T47D (cell line): ENCODE measurements at regions not wholly inside any gene's neighbourhood (a gene's known extent, or its start where the extent isn't known, plus 50 kb on each side); places are given as distances from the start of the nearest gene placed in this dataset.
A peak's percentile ranks its signal among the peaks of the same experiment; 100 is the strongest.

Source experiments
- DNase-seq, 2 experiments: peaks; one replicate each; pipeline versions ENCODE4 v3.0.0 to v3.0.0-alpha.2; 2011 to 2012; ENCODE audit warnings: low read depth in 1 of 2, low spot score in 1 of 2
- JUND ChIP-seq: IDR thresholded peaks from 2 replicates; pipeline ENCODE4 v1.6.1; 2012; ENCODE audit warnings: low read depth
- in situ Hi-C: cut with HindIII; loops from 2 replicates; pipeline ENCODE4 v1.10.0; 2016; ENCODE audit warnings: low sequenced_read_pairs, low pct_unique_long_range_greater_than_20kb

- in situ Hi-C loops: no loop called here
- DNase-seq: no peak
These were observed 105.0 kb upstream of the NPY start for GRCh38 chr7:24178811-24179570.

GRCh38 chr7:24191362-24191761, 92.6 kb upstream of the NPY start:
- no peak for DNase-seq
- TF ChIP-seq JUND: no peak
- in situ Hi-C loops: no loop called here

More at GRCh38 chr7:24178811-24179570, 105.0 kb upstream of the NPY start:
- no peak for TF ChIP-seq JUND

DNA sequence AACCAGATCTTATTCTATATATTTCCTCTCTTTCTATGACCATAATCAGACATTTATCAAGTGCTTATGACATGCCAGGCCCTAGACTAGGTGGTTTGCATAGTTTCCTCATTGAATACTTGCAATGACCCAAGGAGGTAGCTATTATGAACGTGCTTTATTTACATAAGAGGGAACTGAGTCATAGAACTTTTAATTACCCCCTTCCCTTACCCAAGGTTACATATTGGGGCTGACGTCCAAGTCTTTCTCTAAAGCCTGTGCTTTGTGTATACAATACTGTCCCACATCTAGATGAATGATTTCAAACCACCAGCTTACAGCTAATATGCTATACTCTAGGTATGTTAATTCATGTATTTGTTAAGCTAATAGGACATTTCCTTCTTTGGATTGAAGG, 91.9 kb upstream of the NPY start:
- no peak for DNase-seq
- in situ Hi-C loops: no loop called here
- TF ChIP-seq JUND: no peak

DNA sequence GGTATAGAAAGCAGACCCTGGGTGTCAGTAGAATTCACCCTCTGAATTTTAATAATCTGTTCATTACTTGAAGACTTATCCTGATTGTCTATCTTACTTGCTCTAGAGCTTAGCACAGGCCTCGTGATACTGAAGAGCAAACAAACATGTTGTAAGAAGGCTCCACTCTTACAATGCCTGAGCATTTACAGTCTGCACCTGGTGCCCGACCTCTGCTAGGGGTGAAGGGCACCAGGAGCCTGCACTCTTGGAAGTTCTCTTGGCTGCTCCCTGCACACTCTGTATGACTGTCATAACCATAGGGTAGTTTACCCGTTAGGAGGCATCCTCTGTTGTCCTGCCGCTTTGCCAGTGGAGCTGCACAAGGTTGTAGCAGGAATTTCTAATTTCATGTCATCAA, 91.3 kb upstream of the NPY start:
- in situ Hi-C loops: no loop called here
- no peak for TF ChIP-seq JUND
- no peak for DNase-seq

- no peak for TF ChIP-seq JUND
- no peak for DNase-seq
- in situ Hi-C loops: no loop called here
These were observed 86.1 kb upstream of the NPY start for GRCh38 chr7:24197852-24198251.

GRCh38 chr7:24199978-24200377, 84.0 kb upstream of the NPY start:
- in situ Hi-C loops: no loop called here
- TF ChIP-seq JUND: no peak
- no peak for DNase-seq

DNA sequence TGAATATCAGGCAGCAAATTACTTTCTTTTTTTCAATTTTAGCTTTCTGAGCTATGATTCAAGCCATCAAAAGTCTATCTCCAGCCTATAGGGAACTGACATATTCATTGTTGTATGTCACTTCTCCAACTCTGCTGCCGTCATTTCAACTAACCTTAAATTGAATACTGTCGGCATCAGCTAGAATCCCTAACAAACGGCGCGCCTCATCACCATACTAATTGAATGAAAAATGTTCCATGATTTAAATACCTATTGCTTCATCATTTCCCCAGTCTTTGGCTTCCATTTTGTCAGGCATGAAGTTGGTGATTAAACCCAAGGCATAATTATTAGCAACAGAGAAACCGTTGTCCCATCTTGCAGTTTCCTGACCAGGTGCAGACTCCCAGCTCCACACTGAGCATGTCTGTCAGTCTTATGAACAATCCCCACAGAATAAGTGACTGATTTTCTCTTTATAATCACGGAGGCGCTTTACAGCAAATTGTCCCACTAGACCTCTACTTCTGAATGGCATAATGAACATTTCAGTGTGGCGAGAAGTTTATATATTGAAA, 83.5 kb upstream of the NPY start:
- no peak for TF ChIP-seq JUND
- in situ Hi-C loops: no loop called here
- DNase-seq: no peak

GRCh38 chr7:24201226-24201625, 82.8 kb upstream of the NPY start:
- no peak for TF ChIP-seq JUND
- peak in 1 of 2 experiments; percentile 23 for DNase-seq
- in situ Hi-C loops: no loop called here

DNA sequence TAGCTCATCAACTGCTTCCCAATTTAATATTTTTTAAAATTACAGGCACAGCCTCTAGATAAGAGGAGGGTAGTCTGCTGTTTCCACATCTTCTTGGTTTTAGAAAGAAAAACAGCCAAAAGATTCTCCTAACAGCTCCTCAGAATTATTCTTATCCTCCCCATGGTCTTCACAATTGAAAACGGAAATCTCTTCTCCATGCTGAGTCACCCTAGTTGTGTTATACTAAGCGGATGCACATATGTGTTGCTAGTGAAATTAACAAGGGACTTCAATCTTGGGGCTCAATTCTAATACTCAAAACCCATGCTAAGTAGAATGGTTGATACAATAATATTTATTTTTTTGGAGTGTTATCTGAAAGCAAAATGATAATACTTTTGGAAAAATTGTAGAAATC, 71.9 kb upstream of the NPY start:
- no peak for DNase-seq
- in situ Hi-C loops: no loop called here
- TF ChIP-seq JUND: no peak

- no peak for DNase-seq
- no peak for TF ChIP-seq JUND
- in situ Hi-C loops: no loop called here
These were observed 70.7 kb upstream of the NPY start for GRCh38 chr7:24213311-24213710.

- in situ Hi-C loops: no loop called here
- DNase-seq: no peak
- no peak for TF ChIP-seq JUND
These were observed 69.3 kb upstream of the NPY start for GRCh38 chr7:24214670-24215069.

DNA sequence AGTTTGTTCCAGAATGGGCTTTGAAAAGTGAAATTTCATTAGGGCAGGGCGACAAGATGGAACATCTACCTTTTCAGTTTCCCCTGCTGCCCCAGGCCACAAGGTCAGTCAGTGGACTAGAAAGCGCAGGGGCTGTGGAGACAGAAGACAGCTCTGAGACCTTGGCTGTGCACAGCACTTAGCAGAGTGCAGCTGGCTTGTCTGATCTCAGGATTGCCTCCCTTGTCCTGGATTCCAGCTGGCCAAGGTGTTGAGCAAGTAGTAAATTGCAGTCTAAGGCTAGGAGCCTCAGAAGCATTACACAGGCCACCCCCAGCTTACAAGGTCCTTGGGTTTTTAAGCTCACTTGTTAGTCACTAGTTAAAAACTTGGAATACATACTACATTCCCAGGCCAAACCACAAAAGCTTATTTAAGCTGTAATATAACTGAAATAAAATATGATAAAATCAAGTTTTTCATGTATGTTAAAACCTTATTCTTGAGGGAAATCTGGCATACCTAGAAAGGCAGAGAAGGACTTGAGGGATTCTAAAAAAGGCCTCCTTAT, 67.3 kb upstream of the NPY start:
- in situ Hi-C loops: no loop called here
- no peak for TF ChIP-seq JUND
- no peak for DNase-seq

DNA sequence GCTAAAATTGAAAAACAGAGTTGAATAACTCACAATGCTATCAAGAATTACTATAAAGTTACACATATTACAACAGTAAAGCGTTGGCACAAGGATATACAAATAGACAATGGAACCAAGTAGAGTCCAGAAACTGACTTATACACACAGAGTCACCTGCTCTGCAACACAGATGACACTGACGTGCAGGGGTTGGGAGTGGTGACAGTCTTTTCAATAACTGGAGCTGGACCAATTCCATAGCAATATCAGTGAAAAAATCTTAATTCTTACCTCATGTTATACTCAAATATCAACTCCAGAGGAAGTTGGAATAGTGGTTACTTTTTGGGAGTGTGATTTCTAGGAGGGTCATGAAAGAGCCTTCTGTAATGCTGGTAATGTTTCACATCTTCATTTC, 62.5 kb upstream of the NPY start:
- DNase-seq: no peak
- in situ Hi-C loops: no loop called here
- TF ChIP-seq JUND: no peak
